PC-9 (cell line): ENCODE measurements at regions not wholly inside any gene's neighbourhood (a gene's known extent, or its start where the extent isn't known, plus 50 kb on each side); places are given as distances from the start of the nearest gene placed in this dataset.

Source experiments
- CTCF ChIP-seq: fragments of 200-600 bp; sonication (generic); conservative IDR thresholded peaks from 2 replicates; pipeline ENCODE4 v1.6.1; 2017; ENCODE audit warnings: mixed run types, antibody characterized with exemption, mild to moderate bottlenecking, moderate library complexity
- EZH2 ChIP-seq: fragments of 200-600 bp; sonication (generic); IDR thresholded peaks from 2 replicates; pipeline ENCODE4 v1.8.0; 2017; ENCODE audit warnings: antibody characterized with exemption, low read depth

GRCh38 chr5:92518318-92518904 is 1062.6 kb downstream of the NR2F1-AS1 start:
- TF ChIP-seq CTCF = peak; percentile 63
- no peak for TF ChIP-seq EZH2
